Fibroblast of lung (primary cell): ENCODE measurements at regions not wholly inside any gene's neighbourhood (a gene's known extent, or its start where the extent isn't known, plus 50 kb on each side); places are given as distances from the start of the nearest gene placed in this dataset.

Experiments used
- DNase-seq, 2 donors: peaks; one replicate each; pipeline versions ENCODE4 v3.0.0 to v3.0.0-alpha.2; 2010; ENCODE audit warnings: low read depth in 2 of 2
- H2AFZ ChIP-seq: 2 replicates; pipeline ENCODE4 v1.5.1; 2012; ENCODE audit warnings: low read length, control low read depth, inconsistent platforms
- H3K27ac ChIP-seq: 2 replicates; pipeline ENCODE4 v1.5.1; 2011; ENCODE audit warnings: low read length, control low read depth; ENCODE audit not compliant: insufficient read depth
- H3K27me3 ChIP-seq: 2 replicates; pipeline ENCODE4 v1.5.1; 2011; ENCODE audit warnings: mild to moderate bottlenecking, low read length; ENCODE audit not compliant: control insufficient read depth, insufficient read depth
- H3K36me3 ChIP-seq: 2 replicates; pipeline ENCODE4 v1.5.1; 2011; ENCODE audit warnings: low read length; ENCODE audit not compliant: control insufficient read depth, insufficient read depth
- H3K4me1 ChIP-seq: 2 replicates; pipeline ENCODE4 v1.5.1; 2011; ENCODE audit warnings: low read length; ENCODE audit not compliant: control insufficient read depth, insufficient read depth; ENCODE audit errors: extremely low read depth
- H3K4me2 ChIP-seq: 2 replicates; pipeline ENCODE4 v1.5.1; 2011; ENCODE audit warnings: low read length, control low read depth; ENCODE audit not compliant: insufficient read depth; ENCODE audit errors: extremely low read depth
- H3K4me3 ChIP-seq, 4 experiments: fragments of 200-600 bp in 1 of 4; sonication (generic) in 1 of 4; replicated peaks in 1 of 4; 2 replicates each; pipeline ENCODE4 v1.5.1; 2011 to 2016; ENCODE audit warnings: low read length in 4 of 4, low read depth in 3 of 4, mild to moderate bottlenecking in 3 of 4, control low read depth in 2 of 4, inconsistent platforms in 1 of 4, mixed read lengths in 1 of 4; ENCODE audit not compliant: insufficient read depth in 1 of 4; ENCODE audit errors: control extremely low read depth in 1 of 4
- H3K79me2 ChIP-seq: 2 replicates; pipeline ENCODE4 v1.5.1; 2012; ENCODE audit warnings: mild to moderate bottlenecking, low read length, inconsistent platforms; ENCODE audit not compliant: control insufficient read depth, insufficient read depth
- H3K9ac ChIP-seq: 2 replicates; pipeline ENCODE4 v1.5.1; 2011; ENCODE audit warnings: mild to moderate bottlenecking, low read length, control low read depth; ENCODE audit not compliant: insufficient read depth
- H3K9me3 ChIP-seq: 2 replicates; pipeline ENCODE4 v1.5.1; 2012; ENCODE audit warnings: low read depth, low read length; ENCODE audit not compliant: control insufficient read depth, insufficient read depth
- H4K20me1 ChIP-seq: 2 replicates; pipeline ENCODE4 v1.5.1; 2011; ENCODE audit warnings: low read length; ENCODE audit not compliant: control insufficient read depth, insufficient read depth; ENCODE audit errors: extremely low read depth
- EZH2 ChIP-seq: IDR thresholded peaks from 2 replicates; pipeline ENCODE4 v1.5.1; 2012; ENCODE audit warnings: low read length, control low read depth, mild to moderate bottlenecking; ENCODE audit errors: missing control alignments
- TF ChIP-seq, protein P1 (sequence below), 2 donors: IDR thresholded peaks in 1 of 2; conservative IDR thresholded peaks in 1 of 2; 1 replicate in 1 of 2; 2 replicates in 1 of 2; pipeline ENCODE4 v1.5.1; 2011 to 2012; ENCODE audit warnings: low read length in 2 of 2, control low read depth in 1 of 2, inconsistent platforms in 1 of 2, low read depth in 1 of 2, mild to moderate bottlenecking in 1 of 2

DNA sequence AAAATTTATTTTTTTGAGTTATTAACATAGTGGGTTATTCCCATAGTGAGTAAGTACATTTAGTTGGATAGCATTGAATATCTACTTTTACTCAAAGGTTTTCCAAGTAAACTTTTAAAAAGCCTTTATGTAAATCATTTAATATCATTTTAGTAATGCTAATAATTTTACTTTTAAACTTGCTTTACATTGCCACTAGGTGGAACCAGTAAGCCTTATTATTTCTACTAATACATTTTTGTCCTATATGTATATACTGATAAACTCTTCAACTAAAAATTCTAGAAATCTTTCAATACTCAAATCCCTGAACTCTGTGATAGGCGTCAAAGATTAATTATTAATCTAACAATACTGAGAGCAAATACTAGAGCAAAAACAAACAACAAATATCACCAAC, 1709.2 kb upstream of the PCDH20 start:
- no peak for TF ChIP-seq EZH2
- TF ChIP-seq, protein P1, sequence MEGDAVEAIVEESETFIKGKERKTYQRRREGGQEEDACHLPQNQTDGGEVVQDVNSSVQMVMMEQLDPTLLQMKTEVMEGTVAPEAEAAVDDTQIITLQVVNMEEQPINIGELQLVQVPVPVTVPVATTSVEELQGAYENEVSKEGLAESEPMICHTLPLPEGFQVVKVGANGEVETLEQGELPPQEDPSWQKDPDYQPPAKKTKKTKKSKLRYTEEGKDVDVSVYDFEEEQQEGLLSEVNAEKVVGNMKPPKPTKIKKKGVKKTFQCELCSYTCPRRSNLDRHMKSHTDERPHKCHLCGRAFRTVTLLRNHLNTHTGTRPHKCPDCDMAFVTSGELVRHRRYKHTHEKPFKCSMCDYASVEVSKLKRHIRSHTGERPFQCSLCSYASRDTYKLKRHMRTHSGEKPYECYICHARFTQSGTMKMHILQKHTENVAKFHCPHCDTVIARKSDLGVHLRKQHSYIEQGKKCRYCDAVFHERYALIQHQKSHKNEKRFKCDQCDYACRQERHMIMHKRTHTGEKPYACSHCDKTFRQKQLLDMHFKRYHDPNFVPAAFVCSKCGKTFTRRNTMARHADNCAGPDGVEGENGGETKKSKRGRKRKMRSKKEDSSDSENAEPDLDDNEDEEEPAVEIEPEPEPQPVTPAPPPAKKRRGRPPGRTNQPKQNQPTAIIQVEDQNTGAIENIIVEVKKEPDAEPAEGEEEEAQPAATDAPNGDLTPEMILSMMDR (conservative IDR thresholded peaks at IDR 0.05 in 1 of 2, IDR thresholded peaks at IDR 0.05 in 1 of 2; ENCODE audit: low read depth in 1 of 2, low read length in 2 of 2): peak in 1 of 2 donors; percentile 28
- DNase-seq: peak; percentile 25 to 74
- Histone ChIP-seq H3K4me3 (no peak overlapping the region), H4K20me1 (no peaks in the 10 kb centered on the region), H3K36me3 (no peaks in the 10 kb centered on the region), H3K27ac (no peak overlapping the region), H3K79me2 (no peaks in the 10 kb centered on the region), H3K4me2 (no peak overlapping the region), H2AFZ (no peak overlapping the region), H3K9ac (no peak overlapping the region), H3K27me3 (no peaks in the 10 kb centered on the region), H3K4me1 (no peaks in the 10 kb centered on the region), H3K9me3 (no peaks in the 10 kb centered on the region)

DNA sequence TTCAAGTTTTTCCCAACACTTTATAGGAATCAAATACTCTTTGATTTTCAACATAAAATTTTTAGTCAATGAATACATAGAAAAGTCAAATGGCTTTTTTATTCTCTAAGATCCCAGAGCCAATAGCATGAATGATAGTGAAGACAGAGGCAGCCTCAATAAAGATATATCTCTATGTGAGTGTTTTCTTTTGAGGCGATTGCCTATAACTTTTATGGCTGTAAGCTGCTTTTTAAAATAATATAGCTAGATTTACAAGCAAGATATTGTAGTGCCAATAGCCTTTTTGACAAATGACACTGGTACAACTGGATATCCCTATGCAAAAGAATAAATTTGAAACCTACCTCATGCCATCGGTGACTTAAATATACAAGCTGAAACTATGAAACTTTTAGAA, 1705.2 kb upstream of the PCDH20 start:
- no peak overlapping the region for H2AFZ ChIP-seq
- H3K4me3 ChIP-seq: no peak overlapping the region
- no peaks in the 10 kb centered on the region for H3K27me3 ChIP-seq
- no peaks in the 10 kb centered on the region for H3K36me3 ChIP-seq
- no peak overlapping the region for H3K9ac ChIP-seq
- no peak overlapping the region for H3K27ac ChIP-seq
- no peaks in the 10 kb centered on the region for H3K9me3 ChIP-seq
- no peaks in the 10 kb centered on the region for H3K4me1 ChIP-seq
- no peaks in the 10 kb centered on the region for H3K79me2 ChIP-seq
- no peak for DNase-seq
- no peak for TF ChIP-seq EZH2
- TF ChIP-seq, protein P1 (conservative IDR thresholded peaks at IDR 0.05 in 1 of 2, IDR thresholded peaks at IDR 0.05 in 1 of 2; ENCODE audit: low read depth in 1 of 2, low read length in 2 of 2): no peak
- H4K20me1 ChIP-seq: no peaks in the 10 kb centered on the region
- H3K4me2 ChIP-seq: no peak overlapping the region

DNA sequence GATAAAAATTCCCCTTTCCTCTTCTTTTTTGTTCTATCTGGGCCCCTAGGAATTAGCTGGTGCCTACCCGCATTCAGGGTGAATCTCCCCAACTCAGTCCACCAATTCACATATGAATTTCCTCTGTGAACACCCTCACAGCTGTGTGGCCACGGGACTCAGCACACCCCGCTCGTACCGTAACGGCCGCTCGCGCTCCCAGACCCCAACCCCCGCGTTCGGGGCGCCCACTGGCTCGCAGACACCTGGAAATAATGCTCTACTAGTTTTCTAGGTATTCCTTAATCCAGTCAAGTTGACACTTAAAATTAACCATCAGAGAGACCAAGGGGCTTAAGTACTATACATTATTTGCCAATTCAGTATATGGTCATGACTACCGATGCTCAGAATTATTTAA, 1702.1 kb upstream of the PCDH20 start:
- no peaks in the 10 kb centered on the region for H3K79me2 ChIP-seq
- no peak overlapping the region for H3K27ac ChIP-seq
- H2AFZ ChIP-seq: no peak overlapping the region
- no peaks in the 10 kb centered on the region for H3K36me3 ChIP-seq
- no peak for DNase-seq
- no peaks in the 10 kb centered on the region for H3K9me3 ChIP-seq
- no peak overlapping the region for H3K4me3 ChIP-seq
- no peaks in the 10 kb centered on the region for H3K27me3 ChIP-seq
- no peaks in the 10 kb centered on the region for H4K20me1 ChIP-seq
- TF ChIP-seq, protein P1 (conservative IDR thresholded peaks at IDR 0.05 in 1 of 2, IDR thresholded peaks at IDR 0.05 in 1 of 2; ENCODE audit: low read depth in 1 of 2, low read length in 2 of 2): no peak
- no peak for TF ChIP-seq EZH2
- no peak overlapping the region for H3K9ac ChIP-seq
- H3K4me1 ChIP-seq: no peaks in the 10 kb centered on the region
- no peak overlapping the region for H3K4me2 ChIP-seq
